ENCODE measurements at regions not wholly inside any gene's neighbourhood (a gene's known extent, or its start where the extent isn't known, plus 50 kb on each side); places are given as distances from the start of the nearest gene placed in this dataset.

DNA sequence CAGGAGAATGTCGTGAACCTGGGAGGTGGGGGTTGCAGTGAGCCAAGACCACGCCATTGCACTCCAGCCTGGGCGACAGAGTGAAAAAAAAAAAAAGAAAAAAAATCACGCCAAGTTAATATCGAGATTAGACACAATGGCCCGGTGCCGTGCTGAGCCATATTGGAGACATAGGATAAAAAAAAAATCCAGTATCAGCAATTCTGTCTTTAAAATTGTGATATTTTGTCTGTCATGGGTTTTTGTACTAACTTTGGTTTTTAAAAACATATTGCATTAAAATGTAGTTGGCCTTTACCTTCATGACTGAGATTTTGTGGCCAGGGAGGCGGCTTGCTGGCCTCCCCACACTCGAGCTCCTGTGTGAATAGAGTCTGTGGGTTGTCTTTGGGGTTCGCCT lies 62.8 kb upstream of the PITRM1 start:
- no peak for TF ChIP-seq FOXP2 (optimal IDR thresholded peaks at IDR 0.05; ENCODE audit: borderline replicate concordance, extremely low read depth, extremely low read length, insufficient read depth)
- TF ChIP-seq, protein P1, sequence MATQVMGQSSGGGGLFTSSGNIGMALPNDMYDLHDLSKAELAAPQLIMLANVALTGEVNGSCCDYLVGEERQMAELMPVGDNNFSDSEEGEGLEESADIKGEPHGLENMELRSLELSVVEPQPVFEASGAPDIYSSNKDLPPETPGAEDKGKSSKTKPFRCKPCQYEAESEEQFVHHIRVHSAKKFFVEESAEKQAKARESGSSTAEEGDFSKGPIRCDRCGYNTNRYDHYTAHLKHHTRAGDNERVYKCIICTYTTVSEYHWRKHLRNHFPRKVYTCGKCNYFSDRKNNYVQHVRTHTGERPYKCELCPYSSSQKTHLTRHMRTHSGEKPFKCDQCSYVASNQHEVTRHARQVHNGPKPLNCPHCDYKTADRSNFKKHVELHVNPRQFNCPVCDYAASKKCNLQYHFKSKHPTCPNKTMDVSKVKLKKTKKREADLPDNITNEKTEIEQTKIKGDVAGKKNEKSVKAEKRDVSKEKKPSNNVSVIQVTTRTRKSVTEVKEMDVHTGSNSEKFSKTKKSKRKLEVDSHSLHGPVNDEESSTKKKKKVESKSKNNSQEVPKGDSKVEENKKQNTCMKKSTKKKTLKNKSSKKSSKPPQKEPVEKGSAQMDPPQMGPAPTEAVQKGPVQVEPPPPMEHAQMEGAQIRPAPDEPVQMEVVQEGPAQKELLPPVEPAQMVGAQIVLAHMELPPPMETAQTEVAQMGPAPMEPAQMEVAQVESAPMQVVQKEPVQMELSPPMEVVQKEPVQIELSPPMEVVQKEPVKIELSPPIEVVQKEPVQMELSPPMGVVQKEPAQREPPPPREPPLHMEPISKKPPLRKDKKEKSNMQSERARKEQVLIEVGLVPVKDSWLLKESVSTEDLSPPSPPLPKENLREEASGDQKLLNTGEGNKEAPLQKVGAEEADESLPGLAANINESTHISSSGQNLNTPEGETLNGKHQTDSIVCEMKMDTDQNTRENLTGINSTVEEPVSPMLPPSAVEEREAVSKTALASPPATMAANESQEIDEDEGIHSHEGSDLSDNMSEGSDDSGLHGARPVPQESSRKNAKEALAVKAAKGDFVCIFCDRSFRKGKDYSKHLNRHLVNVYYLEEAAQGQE (IDR thresholded peaks at IDR 0.05; ENCODE audit: insufficient read depth in 1 of 2, low read depth in 2 of 2, low read length in 2 of 2) = no peak

DNA sequence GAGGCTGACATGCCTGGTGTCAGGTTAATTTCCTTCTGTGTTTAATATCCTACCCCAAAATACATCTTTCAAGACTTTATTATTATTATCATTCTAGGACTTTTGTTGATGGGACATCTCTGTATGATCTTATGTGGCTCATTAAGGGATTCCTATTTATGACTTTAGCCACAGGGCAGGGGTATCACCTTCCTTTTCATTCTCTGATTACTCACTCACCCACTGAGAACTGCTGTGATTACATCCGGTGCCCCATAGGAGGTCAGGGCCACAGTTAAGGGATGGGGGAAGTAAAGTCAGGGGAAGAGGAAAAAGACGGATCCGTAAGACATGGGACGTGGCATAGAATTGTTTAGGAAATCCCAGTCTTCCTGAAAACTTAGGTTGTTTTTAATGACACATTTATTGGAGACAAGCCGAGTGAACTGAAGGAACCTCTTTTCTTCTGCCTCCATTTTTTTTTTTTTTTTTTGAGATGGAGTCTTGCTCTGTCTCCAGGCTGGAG lies 61.0 kb upstream of the PITRM1 start:
- TF ChIP-seq, protein P1 (IDR thresholded peaks at IDR 0.05; ENCODE audit: insufficient read depth in 1 of 2, low read depth in 2 of 2, low read length in 2 of 2) = no peak

- no peak for TF ChIP-seq TAF1 (IDR thresholded peaks at IDR 0.05; ENCODE audit: borderline replicate concordance, insufficient read depth, low read length)
- TF ChIP-seq, protein P1 (IDR thresholded peaks at IDR 0.05; ENCODE audit: insufficient read depth in 1 of 2, low read depth in 2 of 2, low read length in 2 of 2) = no peak
- no peak for TF ChIP-seq POLR2AphosphoS5 (IDR thresholded peaks at IDR 0.05; ENCODE audit: low read depth, low read length)
- TF ChIP-seq FOXP2 (optimal IDR thresholded peaks at IDR 0.05; ENCODE audit: borderline replicate concordance, extremely low read depth, extremely low read length, insufficient read depth) = no peak
- no peak for TF ChIP-seq SIN3A (IDR thresholded peaks at IDR 0.05; ENCODE audit: borderline replicate concordance, insufficient read depth, low read length)
Observed at GRCh38 chr10:3231951-3232730, 59.6 kb upstream of the PITRM1 start.

GRCh38 chr10:3229815-3230214 lies 57.2 kb upstream of the PITRM1 start:
- TF ChIP-seq TAF1 (IDR thresholded peaks at IDR 0.05; ENCODE audit: borderline replicate concordance, insufficient read depth, low read length) (no peak), FOXP2 (optimal IDR thresholded peaks at IDR 0.05; ENCODE audit: borderline replicate concordance, extremely low read depth, extremely low read length, insufficient read depth) (no peak), POLR2AphosphoS5 (IDR thresholded peaks at IDR 0.05; ENCODE audit: low read depth, low read length) (no peak), SIN3A (IDR thresholded peaks at IDR 0.05; ENCODE audit: borderline replicate concordance, insufficient read depth, low read length) (no peak)
- TF ChIP-seq, protein P1 (IDR thresholded peaks at IDR 0.05; ENCODE audit: insufficient read depth in 1 of 2, low read depth in 2 of 2, low read length in 2 of 2) = no peak

- TF ChIP-seq SIN3A (IDR thresholded peaks at IDR 0.05; ENCODE audit: borderline replicate concordance, insufficient read depth, low read length) (no peak), FOXP2 (optimal IDR thresholded peaks at IDR 0.05; ENCODE audit: borderline replicate concordance, extremely low read depth, extremely low read length, insufficient read depth) (no peak), TAF1 (IDR thresholded peaks at IDR 0.05; ENCODE audit: borderline replicate concordance, insufficient read depth, low read length) (no peak), POLR2AphosphoS5 (IDR thresholded peaks at IDR 0.05; ENCODE audit: low read depth, low read length) (no peak)
- TF ChIP-seq, protein P1 (IDR thresholded peaks at IDR 0.05; ENCODE audit: insufficient read depth in 1 of 2, low read depth in 2 of 2, low read length in 2 of 2) = no peak
Observed at GRCh38 chr10:3228629-3228945, 56.0 kb upstream of the PITRM1 start.
